ENCODE measurements at regions not wholly inside any gene's neighbourhood (a gene's known extent, or its start where the extent isn't known, plus 50 kb on each side); places are given as distances from the start of the nearest gene placed in this dataset.

DNA sequence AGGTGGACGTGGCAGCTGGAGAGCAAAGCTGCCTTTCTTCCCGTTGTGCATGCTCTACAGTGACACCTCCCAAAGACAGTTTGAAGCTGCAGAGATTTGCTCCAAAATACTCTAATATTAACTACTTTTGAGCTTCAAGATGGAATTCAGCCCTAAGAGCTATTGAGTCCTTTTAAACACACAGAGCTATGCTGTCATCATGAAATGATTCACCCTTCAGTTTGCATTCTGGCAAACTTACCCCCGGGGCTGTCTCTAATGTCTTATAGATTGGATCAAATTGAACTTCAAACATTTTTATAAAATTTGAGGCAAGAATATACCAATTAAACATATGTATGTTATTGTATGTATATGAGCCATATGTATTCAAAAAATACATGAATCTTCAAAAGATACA is 110.7 kb upstream of the EFEMP1 start:
- TF ChIP-seq, protein P1, sequence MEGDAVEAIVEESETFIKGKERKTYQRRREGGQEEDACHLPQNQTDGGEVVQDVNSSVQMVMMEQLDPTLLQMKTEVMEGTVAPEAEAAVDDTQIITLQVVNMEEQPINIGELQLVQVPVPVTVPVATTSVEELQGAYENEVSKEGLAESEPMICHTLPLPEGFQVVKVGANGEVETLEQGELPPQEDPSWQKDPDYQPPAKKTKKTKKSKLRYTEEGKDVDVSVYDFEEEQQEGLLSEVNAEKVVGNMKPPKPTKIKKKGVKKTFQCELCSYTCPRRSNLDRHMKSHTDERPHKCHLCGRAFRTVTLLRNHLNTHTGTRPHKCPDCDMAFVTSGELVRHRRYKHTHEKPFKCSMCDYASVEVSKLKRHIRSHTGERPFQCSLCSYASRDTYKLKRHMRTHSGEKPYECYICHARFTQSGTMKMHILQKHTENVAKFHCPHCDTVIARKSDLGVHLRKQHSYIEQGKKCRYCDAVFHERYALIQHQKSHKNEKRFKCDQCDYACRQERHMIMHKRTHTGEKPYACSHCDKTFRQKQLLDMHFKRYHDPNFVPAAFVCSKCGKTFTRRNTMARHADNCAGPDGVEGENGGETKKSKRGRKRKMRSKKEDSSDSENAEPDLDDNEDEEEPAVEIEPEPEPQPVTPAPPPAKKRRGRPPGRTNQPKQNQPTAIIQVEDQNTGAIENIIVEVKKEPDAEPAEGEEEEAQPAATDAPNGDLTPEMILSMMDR (IDR thresholded peaks at IDR 0.05), result no peak
- no peak for TF ChIP-seq POLR2A (IDR thresholded peaks at IDR 0.05)
- WGBS, 4 donors, result 33 to 60% (median 55%) methylated on average over 3 of the region's 3 CpGs
- no peak for DNase-seq
- Histone ChIP-seq H3K36me3 (replicated peaks in 1 of 2) (no peaks in the 10 kb centered on the region), H3K27ac (no peak overlapping the region), H3K4me3 (no peak overlapping the region), H3K9me3 (replicated peaks in 1 of 3) (no peaks in the 10 kb centered on the region), H3K4me1 (replicated peaks in 1 of 2) (no peaks in the 10 kb centered on the region), H3K27me3 (no peaks in the 10 kb centered on the region)
- intact Hi-C loops (cut with DNase I), result no loop called here

DNA sequence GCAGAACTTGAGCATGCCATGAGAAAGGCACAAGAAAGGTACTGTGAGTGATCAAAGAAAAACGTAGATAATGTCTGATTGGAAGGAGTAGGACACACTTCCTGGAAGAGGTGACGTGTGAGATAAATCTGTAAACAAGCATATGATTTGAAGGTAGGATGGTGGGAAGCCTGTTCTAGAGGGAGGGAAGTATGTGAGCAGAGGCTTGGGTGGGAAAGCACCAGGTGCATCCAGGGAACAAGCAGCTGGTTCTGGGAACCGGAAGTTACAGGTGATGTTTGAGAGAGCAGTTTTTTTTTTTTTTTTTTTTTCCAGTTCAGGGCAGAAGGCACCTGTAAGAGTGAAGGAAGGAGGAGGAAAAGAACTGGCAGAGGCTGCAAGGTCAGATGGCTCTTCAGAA is 116.6 kb upstream of the EFEMP1 start:
- no peak overlapping the region for H3K27ac ChIP-seq
- no peaks in the 10 kb centered on the region for H3K9me3 ChIP-seq (replicated peaks in 1 of 3)
- H3K4me1 ChIP-seq (replicated peaks in 1 of 2), result no peaks in the 10 kb centered on the region
- no peak for DNase-seq
- no peaks in the 10 kb centered on the region for H3K27me3 ChIP-seq
- no peaks in the 10 kb centered on the region for H3K36me3 ChIP-seq (replicated peaks in 1 of 2)
- no peak overlapping the region for H3K4me3 ChIP-seq
- TF ChIP-seq, protein P1 (IDR thresholded peaks at IDR 0.05), result no peak
- TF ChIP-seq POLR2A (IDR thresholded peaks at IDR 0.05), result no peak
- WGBS, 4 donors, result 52 to 65% (median 55%) methylated on average over 3 of the region's 3 CpGs
- intact Hi-C loops (cut with DNase I), result no loop called here

DNA sequence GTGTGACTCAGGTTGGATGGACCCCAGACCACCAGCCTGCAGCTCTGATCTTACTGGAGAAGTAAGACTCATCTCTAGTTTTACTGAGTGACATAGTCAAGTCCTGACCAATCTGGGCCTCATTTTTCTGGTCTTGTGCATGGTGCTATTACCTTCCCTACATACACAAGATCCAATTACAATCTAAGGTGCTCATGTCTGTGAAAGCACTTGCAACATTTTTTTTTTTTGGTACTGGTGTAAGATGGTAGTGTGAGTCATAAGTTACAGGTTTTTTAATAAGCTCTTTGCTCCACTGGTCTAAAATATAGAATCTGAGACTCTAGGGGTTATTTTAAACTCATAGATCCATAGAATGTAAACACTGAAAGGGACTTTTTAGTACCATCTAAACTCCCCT is 117.3 kb upstream of the EFEMP1 start:
- no peak overlapping the region for H3K27ac ChIP-seq
- TF ChIP-seq POLR2A (IDR thresholded peaks at IDR 0.05), result no peak
- TF ChIP-seq, protein P1 (IDR thresholded peaks at IDR 0.05), result no peak
- DNase-seq, result no peak
- H3K4me3 ChIP-seq, result no peak overlapping the region
- H3K27me3 ChIP-seq, result no peaks in the 10 kb centered on the region
- H3K36me3 ChIP-seq (replicated peaks in 1 of 2), result no peaks in the 10 kb centered on the region
- H3K4me1 ChIP-seq (replicated peaks in 1 of 2), result no peaks in the 10 kb centered on the region
- intact Hi-C loops (cut with DNase I), result no loop called here
- no peaks in the 10 kb centered on the region for H3K9me3 ChIP-seq (replicated peaks in 1 of 3)

DNA sequence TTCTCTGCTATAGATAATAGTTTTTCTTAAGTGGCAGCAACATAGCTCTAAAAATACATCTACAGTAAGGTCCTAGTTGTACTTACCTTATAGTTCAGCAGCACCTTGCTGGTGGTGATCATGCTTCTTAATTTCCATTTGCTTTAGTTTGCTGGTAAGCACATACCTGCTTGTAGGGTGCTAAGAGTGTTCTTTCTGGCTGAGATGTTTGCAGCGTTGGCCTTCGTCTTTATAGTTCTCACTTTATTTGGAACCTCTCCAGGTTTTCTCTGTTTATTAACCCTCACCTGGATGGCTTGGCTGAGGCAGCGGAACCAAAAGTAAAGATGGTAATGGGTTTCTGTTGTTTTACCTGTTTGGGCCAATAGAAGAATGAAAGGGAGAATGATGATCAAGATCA is 123.6 kb upstream of the EFEMP1 start:
- no peaks in the 10 kb centered on the region for H3K4me1 ChIP-seq (replicated peaks in 1 of 2)
- H3K27ac ChIP-seq, result no peak overlapping the region
- H3K4me3 ChIP-seq, result no peak overlapping the region
- H3K36me3 ChIP-seq (replicated peaks in 1 of 2), result no peaks in the 10 kb centered on the region
- TF ChIP-seq POLR2A (IDR thresholded peaks at IDR 0.05), result no peak
- TF ChIP-seq, protein P1 (IDR thresholded peaks at IDR 0.05), result no peak
- intact Hi-C loops (cut with DNase I), result no loop called here
- H3K9me3 ChIP-seq (replicated peaks in 1 of 3), result no peaks in the 10 kb centered on the region
- WGBS, 4 donors, result 48 to 54% (median 50%) methylated on average over 3 of the region's 3 CpGs
- DNase-seq, result no peak
- H3K27me3 ChIP-seq, result no peaks in the 10 kb centered on the region

Data from adrenal gland (tissue), 9 donors.